Testis (tissue), 2 donors: ENCODE measurements at regions not wholly inside any gene's neighbourhood (a gene's known extent, or its start where the extent isn't known, plus 50 kb on each side); places are given as distances from the start of the nearest gene placed in this dataset.

ENCODE experiments used
- CTCF ChIP-seq, 3 experiments: fragments of 450-650 bp in 2 of 3; fragments of 200-600 bp in 1 of 3; sonication (generic) in 1 of 3; IDR thresholded peaks; one replicate each; pipeline ENCODE4 v1.5.1; 2016 to 2019; ENCODE audit warnings: antibody characterized with exemption in 3 of 3, mild to moderate bottlenecking in 2 of 3, moderate library complexity in 1 of 3
- POLR2A ChIP-seq: fragments of 450-650 bp; IDR thresholded peaks from one replicate; pipeline ENCODE4 v1.6.1; 2017; ENCODE audit warnings: antibody characterized with exemption, mild to moderate bottlenecking, moderate library complexity

GRCh38 chr11:95588821-95589220 is 200.8 kb downstream of the FAM76B start:
- TF ChIP-seq POLR2A (no peak), CTCF (IDR thresholded peaks at IDR 0.05) (no peak)
